DOHH2 (cell line): ENCODE measurements at regions not wholly inside any gene's neighbourhood (a gene's known extent, or its start where the extent isn't known, plus 50 kb on each side); places are given as distances from the start of the nearest gene placed in this dataset.

Experiments
- H3F3A ChIP-seq: fragments of 200-600 bp; sonication (generic), shearing (Covaris generic); 2 replicates; pipeline ENCODE4 v1.6.0; 2016; ENCODE audit warnings: antibody characterized with exemption, mild to moderate bottlenecking; ENCODE audit not compliant: control insufficient read depth, insufficient read depth
- H3K27ac ChIP-seq: fragments of 200-600 bp; sonication (generic); 2 replicates; pipeline ENCODE4 v1.5.1; 2014; ENCODE audit warnings: low read depth, mild to moderate bottlenecking, low read length, moderate library complexity
- H3K27me3 ChIP-seq: fragments of 200-600 bp; sonication (generic); 2 replicates; pipeline ENCODE4 v1.6.1; 2014; ENCODE audit warnings: mild to moderate bottlenecking, low read length, mixed read lengths; ENCODE audit not compliant: control insufficient read depth
- H3K36me3 ChIP-seq: fragments of 200-600 bp; sonication (generic); 2 replicates; pipeline ENCODE4 v1.6.1; 2014; ENCODE audit warnings: mild to moderate bottlenecking, low read length, moderate library complexity, mixed read lengths; ENCODE audit not compliant: control insufficient read depth
- H3K4me1 ChIP-seq: fragments of 200-600 bp; sonication (generic); 2 replicates; pipeline ENCODE4 v1.6.1; 2014; ENCODE audit warnings: mild to moderate bottlenecking, low read length, mixed read lengths; ENCODE audit not compliant: control insufficient read depth
- H3K4me2 ChIP-seq: fragments of 200-600 bp; sonication (generic); 2 replicates; pipeline ENCODE4 v1.6.0; 2014; ENCODE audit warnings: mild to moderate bottlenecking, low read length, moderate library complexity
- H3K4me3 ChIP-seq: fragments of 200-600 bp; sonication (generic); 2 replicates; pipeline ENCODE4 v1.5.1; 2014; ENCODE audit warnings: mild to moderate bottlenecking, low read length, mixed read lengths
- H3K79me2 ChIP-seq: fragments of 200-600 bp; sonication (generic); 2 replicates; pipeline ENCODE4 v1.6.1; 2014; ENCODE audit warnings: mild to moderate bottlenecking, low read length, mixed read lengths; ENCODE audit not compliant: control insufficient read depth
- H3K9me2 ChIP-seq: fragments of 200-600 bp; sonication (generic); replicated peaks from 2 replicates; pipeline ENCODE4 v1.6.1; 2014; ENCODE audit warnings: mild to moderate bottlenecking, low read length, mixed read lengths; ENCODE audit not compliant: control insufficient read depth
- H3K9me3 ChIP-seq: fragments of 200-600 bp; sonication (generic); 2 replicates; pipeline ENCODE4 v1.6.1; 2014; ENCODE audit warnings: antibody characterized with exemption, low read length, mixed read lengths; ENCODE audit not compliant: control insufficient read depth, insufficient read depth
- H4K20me1 ChIP-seq: fragments of 200-600 bp; sonication (generic); 2 replicates; pipeline ENCODE4 v1.6.0; 2014; ENCODE audit warnings: low read depth, mild to moderate bottlenecking, antibody characterized with exemption, low read length, moderate library complexity; ENCODE audit not compliant: control insufficient read depth, insufficient read depth
- CTCF ChIP-seq: fragments of 200-600 bp; sonication (generic); IDR thresholded peaks from one replicate; pipeline ENCODE4 v1.5.1; 2014; ENCODE audit warnings: antibody characterized with exemption, mild to moderate bottlenecking, low read depth, low read length; ENCODE audit not compliant: poor library complexity, severe bottlenecking
- EZH2phosphoT487 ChIP-seq: fragments of 200-600 bp; sonication (generic); IDR thresholded peaks from 2 replicates; pipeline ENCODE4 v1.6.1; 2017; ENCODE audit warnings: borderline replicate concordance, mild to moderate bottlenecking, antibody characterized with exemption, low read length, moderate library complexity, mixed read lengths

GRCh38 chr7:124456286-124456685 lies 309.3 kb downstream of the GPR37 start:
- no peaks in the 10 kb centered on the region for H3K4me1 ChIP-seq
- no peaks in the 10 kb centered on the region for H3F3A ChIP-seq
- no peaks in the 10 kb centered on the region for H4K20me1 ChIP-seq
- H3K27me3 ChIP-seq = no peaks in the 10 kb centered on the region
- H3K4me3 ChIP-seq = no peak overlapping the region
- no peak overlapping the region for H3K27ac ChIP-seq
- TF ChIP-seq CTCF (no peak), EZH2phosphoT487 (no peak)
- no peaks in the 10 kb centered on the region for H3K36me3 ChIP-seq
- no peak overlapping the region for H3K4me2 ChIP-seq
- H3K79me2 ChIP-seq = no peaks in the 10 kb centered on the region
- no peaks in the 10 kb centered on the region for H3K9me3 ChIP-seq
- no peaks in the 10 kb centered on the region for H3K9me2 ChIP-seq

GRCh38 chr7:124452186-124452585 lies 313.4 kb downstream of the GPR37 start:
- TF ChIP-seq EZH2phosphoT487 = no peak
- TF ChIP-seq CTCF = no peak
- no peaks in the 10 kb centered on the region for H3K79me2 ChIP-seq
- no peaks in the 10 kb centered on the region for H3K36me3 ChIP-seq
- H3K4me1 ChIP-seq = no peaks in the 10 kb centered on the region
- no peaks in the 10 kb centered on the region for H3K27me3 ChIP-seq
- no peaks in the 10 kb centered on the region for H3F3A ChIP-seq
- no peaks in the 10 kb centered on the region for H4K20me1 ChIP-seq
- no peak overlapping the region for H3K4me2 ChIP-seq
- H3K4me3 ChIP-seq = no peak overlapping the region
- H3K27ac ChIP-seq = no peak overlapping the region
- no peaks in the 10 kb centered on the region for H3K9me3 ChIP-seq
- no peaks in the 10 kb centered on the region for H3K9me2 ChIP-seq

GRCh38 chr7:124449896-124450295 lies 315.7 kb downstream of the GPR37 start:
- Histone ChIP-seq H3K27me3 (no peaks in the 10 kb centered on the region), H3F3A (no peaks in the 10 kb centered on the region), H3K4me3 (no peak overlapping the region), H3K79me2 (no peaks in the 10 kb centered on the region), H3K27ac (no peak overlapping the region), H3K4me2 (no peak overlapping the region), H3K9me3 (no peaks in the 10 kb centered on the region), H3K9me2 (no peaks in the 10 kb centered on the region), H3K4me1 (no peaks in the 10 kb centered on the region), H4K20me1 (no peaks in the 10 kb centered on the region), H3K36me3 (no peaks in the 10 kb centered on the region)
- TF ChIP-seq EZH2phosphoT487 (no peak), CTCF (no peak)

GRCh38 chr7:124444696-124445480 lies 320.7 kb downstream of the GPR37 start:
- Histone ChIP-seq H3K4me3 (no peak overlapping the region), H3K4me2 (no peak overlapping the region), H3K4me1 (no peaks in the 10 kb centered on the region), H3K9me3 (no peaks in the 10 kb centered on the region), H4K20me1 (no peaks in the 10 kb centered on the region), H3F3A (no peaks in the 10 kb centered on the region), H3K79me2 (no peaks in the 10 kb centered on the region), H3K9me2 (no peaks in the 10 kb centered on the region), H3K27ac (no peak overlapping the region), H3K27me3 (no peaks in the 10 kb centered on the region), H3K36me3 (no peaks in the 10 kb centered on the region)
- no peak for TF ChIP-seq CTCF
- no peak for TF ChIP-seq EZH2phosphoT487
